ENCODE measurements at regions not wholly inside any gene's neighbourhood (a gene's known extent, or its start where the extent isn't known, plus 50 kb on each side); places are given as distances from the start of the nearest gene placed in this dataset.

DNA sequence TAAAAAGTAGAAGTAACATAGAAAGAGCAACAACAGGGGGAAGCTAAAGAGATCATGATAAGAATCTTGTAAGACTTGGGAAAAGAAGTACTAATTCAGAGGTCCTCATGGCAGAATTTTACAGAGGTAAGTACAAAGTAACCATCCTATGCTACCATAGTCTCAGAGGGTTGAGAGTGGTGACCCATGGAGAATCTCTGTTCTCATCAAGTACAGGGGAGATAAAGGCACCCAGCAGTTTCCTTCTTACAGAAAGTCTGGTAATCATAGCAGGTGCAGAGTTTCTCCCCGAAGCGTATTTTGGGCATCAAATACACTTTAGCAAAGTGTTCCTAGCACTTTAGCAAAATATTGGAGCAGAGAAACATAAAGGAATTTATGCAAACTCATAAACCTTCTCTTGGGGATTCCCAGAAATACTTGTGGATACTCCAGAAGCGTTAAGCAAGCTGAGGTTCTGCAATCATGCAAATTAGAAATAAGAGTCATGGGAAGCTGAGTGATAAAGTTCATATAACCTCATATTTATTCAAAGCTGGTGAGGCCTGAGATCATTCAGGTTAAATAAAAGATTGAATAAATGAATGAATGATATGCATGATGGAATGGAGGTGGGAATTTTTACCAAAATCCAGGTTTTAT lies 101.0 kb upstream of the SMC2 start:
- no peak for ATAC-seq
- in situ Hi-C loops (cut with MboI; ENCODE audit: low sequenced_read_pairs in 4 of 4): no loop called here
- TF ChIP-seq, protein P1, sequence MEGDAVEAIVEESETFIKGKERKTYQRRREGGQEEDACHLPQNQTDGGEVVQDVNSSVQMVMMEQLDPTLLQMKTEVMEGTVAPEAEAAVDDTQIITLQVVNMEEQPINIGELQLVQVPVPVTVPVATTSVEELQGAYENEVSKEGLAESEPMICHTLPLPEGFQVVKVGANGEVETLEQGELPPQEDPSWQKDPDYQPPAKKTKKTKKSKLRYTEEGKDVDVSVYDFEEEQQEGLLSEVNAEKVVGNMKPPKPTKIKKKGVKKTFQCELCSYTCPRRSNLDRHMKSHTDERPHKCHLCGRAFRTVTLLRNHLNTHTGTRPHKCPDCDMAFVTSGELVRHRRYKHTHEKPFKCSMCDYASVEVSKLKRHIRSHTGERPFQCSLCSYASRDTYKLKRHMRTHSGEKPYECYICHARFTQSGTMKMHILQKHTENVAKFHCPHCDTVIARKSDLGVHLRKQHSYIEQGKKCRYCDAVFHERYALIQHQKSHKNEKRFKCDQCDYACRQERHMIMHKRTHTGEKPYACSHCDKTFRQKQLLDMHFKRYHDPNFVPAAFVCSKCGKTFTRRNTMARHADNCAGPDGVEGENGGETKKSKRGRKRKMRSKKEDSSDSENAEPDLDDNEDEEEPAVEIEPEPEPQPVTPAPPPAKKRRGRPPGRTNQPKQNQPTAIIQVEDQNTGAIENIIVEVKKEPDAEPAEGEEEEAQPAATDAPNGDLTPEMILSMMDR (IDR thresholded peaks at IDR 0.05 in 4 of 5, conservative IDR thresholded peaks at IDR 0.05 in 1 of 5): no peak
- no peak for TF ChIP-seq POLR2A (IDR thresholded peaks at IDR 0.05)

DNA sequence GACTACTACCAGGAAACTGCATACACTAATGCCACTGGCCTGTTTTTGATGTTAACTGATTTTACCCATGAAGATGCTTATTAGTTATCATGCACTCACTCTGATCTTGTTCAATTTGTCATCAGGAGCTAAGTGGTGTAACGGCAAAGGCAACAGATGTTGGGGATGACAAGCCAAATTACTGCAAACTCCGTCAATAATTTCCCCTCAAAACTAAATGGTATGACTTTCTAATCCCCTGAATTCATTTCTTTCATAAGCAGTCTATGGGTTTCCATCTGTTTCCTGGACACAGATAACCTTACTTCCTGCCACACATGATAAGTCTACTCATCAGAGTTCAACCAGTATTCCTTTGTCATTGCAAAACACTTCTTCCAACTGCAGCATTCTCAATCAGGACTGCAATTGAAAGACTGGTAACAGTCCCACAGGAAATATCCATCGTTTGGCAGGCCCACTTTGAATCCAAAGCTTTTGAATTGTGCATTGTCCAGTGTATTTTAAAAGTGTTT lies 96.2 kb upstream of the SMC2 start:
- TF ChIP-seq, protein P1 (IDR thresholded peaks at IDR 0.05 in 4 of 5, conservative IDR thresholded peaks at IDR 0.05 in 1 of 5): no peak
- no peak for TF ChIP-seq POLR2A (IDR thresholded peaks at IDR 0.05)
- Histone ChIP-seq H3K27me3 (no peaks in the 10 kb centered on the region), H3K4me1 (no peaks in the 10 kb centered on the region), H3K36me3 (no peaks in the 10 kb centered on the region), H3K4me3 (no peak overlapping the region), H3K27ac (no peak overlapping the region), H3K9me3 (no peaks in the 10 kb centered on the region)
- ATAC-seq (no peak), DNase-seq (no peak)
- intact Hi-C loops (cut with DNase I; ENCODE audit: low total_unique reads) (no loop called here), in situ Hi-C loops (cut with MboI; ENCODE audit: low sequenced_read_pairs in 4 of 4) (no loop called here)

More for the DNA sequence above, 101.0 kb upstream of the SMC2 start:
- H3K4me1 ChIP-seq: no peaks in the 10 kb centered on the region
- H3K36me3 ChIP-seq: no peaks in the 10 kb centered on the region
- H3K9me3 ChIP-seq: no peaks in the 10 kb centered on the region
- H3K27ac ChIP-seq: no peak overlapping the region
- no peak for DNase-seq
- intact Hi-C loops (cut with DNase I; ENCODE audit: low total_unique reads): no loop called here
- H3K4me3 ChIP-seq: no peak overlapping the region
- H3K27me3 ChIP-seq: no peaks in the 10 kb centered on the region

DNA sequence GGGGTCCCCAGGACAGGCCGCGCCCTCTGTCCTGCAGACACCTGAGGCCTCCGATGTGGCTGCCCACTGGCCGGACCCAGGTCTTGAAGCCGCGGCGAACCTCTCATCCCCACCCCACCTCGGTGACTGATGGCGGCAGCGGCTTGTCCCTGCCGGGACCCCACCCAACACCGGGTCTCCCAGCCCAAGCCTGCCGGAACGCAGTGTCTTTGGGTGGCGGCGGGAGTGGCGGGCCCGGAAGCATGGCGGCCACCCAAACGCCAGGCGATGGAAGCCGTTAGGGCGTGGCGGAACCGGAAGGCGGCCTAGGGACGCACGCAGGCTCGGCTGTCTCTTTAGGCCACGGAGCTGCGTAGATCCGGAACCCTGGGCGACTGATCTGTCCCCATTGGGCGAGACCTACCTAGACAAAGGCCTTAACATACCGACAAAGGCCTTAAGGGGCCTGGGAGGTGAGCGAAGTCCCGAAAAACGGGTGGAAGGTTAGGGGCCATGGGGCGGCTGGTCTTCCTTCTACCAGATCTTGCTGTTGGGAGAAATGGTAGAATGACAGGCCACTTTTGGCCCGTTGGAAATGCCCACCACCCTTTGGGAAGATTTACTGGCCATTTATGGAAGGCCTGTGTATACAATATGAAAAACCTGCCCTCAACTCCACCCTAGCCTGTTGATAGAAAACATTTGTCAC lies 94.6 kb upstream of the SMC2 start:
- H3K27me3 ChIP-seq: no peaks in the 10 kb centered on the region
- ATAC-seq (no peak), DNase-seq (no peak)
- H3K4me3 ChIP-seq: no peak overlapping the region
- no peaks in the 10 kb centered on the region for H3K4me1 ChIP-seq
- in situ Hi-C loops (cut with MboI; ENCODE audit: low sequenced_read_pairs in 4 of 4): loop anchor here in 1 of 4 donors (25.0 kb wide), 1 partner anchor 87 kb away; no protein-coding TSS in a partner anchor
- no peaks in the 10 kb centered on the region for H3K36me3 ChIP-seq
- H3K27ac ChIP-seq: no peak overlapping the region
- no peaks in the 10 kb centered on the region for H3K9me3 ChIP-seq
- TF ChIP-seq, protein P1 (IDR thresholded peaks at IDR 0.05 in 4 of 5, conservative IDR thresholded peaks at IDR 0.05 in 1 of 5): no peak
- no peak for TF ChIP-seq POLR2A (IDR thresholded peaks at IDR 0.05)
- intact Hi-C loops (cut with DNase I; ENCODE audit: low total_unique reads): no loop called here

DNA sequence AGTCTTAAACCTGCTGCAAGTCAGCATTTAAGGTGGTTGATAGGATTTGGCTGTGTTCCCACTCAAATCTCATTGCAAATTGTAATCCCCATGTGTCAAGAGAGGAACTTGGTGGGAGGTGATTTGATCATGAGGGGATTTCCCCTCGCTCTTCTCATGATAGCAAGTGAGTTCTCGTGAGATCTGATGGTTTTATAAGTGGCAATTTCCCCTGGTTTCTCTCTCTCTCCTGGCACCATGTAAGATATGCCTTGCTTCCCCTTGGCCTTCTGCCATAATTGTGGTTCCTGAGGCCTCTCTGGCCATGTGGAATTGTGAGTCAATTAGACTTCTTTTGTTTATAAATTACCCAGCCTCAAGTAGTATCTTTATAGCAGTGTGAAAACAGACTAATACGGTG lies 84.3 kb upstream of the SMC2 start:
- Histone ChIP-seq H3K27me3 (no peaks in the 10 kb centered on the region), H3K4me3 (no peak overlapping the region), H3K27ac (no peak overlapping the region), H3K9me3 (no peaks in the 10 kb centered on the region), H3K4me1 (no peaks in the 10 kb centered on the region), H3K36me3 (no peaks in the 10 kb centered on the region)
- intact Hi-C loops (cut with DNase I; ENCODE audit: low total_unique reads): no loop called here
- DNase-seq (no peak), ATAC-seq (no peak)
- in situ Hi-C loops (cut with MboI; ENCODE audit: low sequenced_read_pairs in 4 of 4): loop anchor here in 1 of 4 donors (25.0 kb wide), 1 partner anchor 98 kb away; no protein-coding TSS in a partner anchor
- TF ChIP-seq, protein P1 (IDR thresholded peaks at IDR 0.05 in 4 of 5, conservative IDR thresholded peaks at IDR 0.05 in 1 of 5): no peak
- no peak for TF ChIP-seq POLR2A (IDR thresholded peaks at IDR 0.05)
